GM23338 (cell line): ENCODE measurements at regions not wholly inside any gene's neighbourhood (a gene's known extent, or its start where the extent isn't known, plus 50 kb on each side); places are given as distances from the start of the nearest gene placed in this dataset.

Experiments used
- ATAC-seq: fragments of 200-7000 bp; cut with Tn5 transposase; 3 replicates; pipeline ENCODE4 v1.9.1; 2020
- DNase-seq: peaks from one replicate; pipeline ENCODE4 v3.0.0-alpha.2; 2015; ENCODE audit warnings: low spot score
- H2AFZ ChIP-seq: fragments of 200-600 bp; sonication (generic); 2 replicates; pipeline ENCODE4 v1.8.0; 2016; ENCODE audit warnings: antibody characterized with exemption, mild to moderate bottlenecking, moderate library complexity
- H3F3A ChIP-seq: fragments of 200-600 bp; sonication (generic); replicated peaks from 2 replicates; pipeline ENCODE4 v1.8.0; 2017; ENCODE audit warnings: antibody characterized with exemption, mixed run types, low read depth
- H3K27ac ChIP-seq: fragments of 200-600 bp; sonication (generic); 2 replicates; pipeline ENCODE4 v1.6.1; 2016; ENCODE audit warnings: low read depth
- H3K27me3 ChIP-seq: fragments of 200-600 bp; sonication (generic); 2 replicates; pipeline ENCODE4 v1.8.0; 2016; ENCODE audit warnings: mild to moderate bottlenecking, mixed run types, moderate library complexity; ENCODE audit not compliant: insufficient read depth
- H3K36me3 ChIP-seq: fragments of 200-600 bp; sonication (generic); 2 replicates; pipeline ENCODE4 v1.8.0; 2016; ENCODE audit warnings: mild to moderate bottlenecking; ENCODE audit not compliant: insufficient read depth
- H3K4me1 ChIP-seq: fragments of 200-600 bp; sonication (generic); 2 replicates; pipeline ENCODE4 v1.8.0; 2016; ENCODE audit warnings: mild to moderate bottlenecking, moderate library complexity; ENCODE audit not compliant: insufficient read depth
- H3K4me2 ChIP-seq: fragments of 200-600 bp; sonication (generic); 2 replicates; pipeline ENCODE4 v1.7.1; 2017; ENCODE audit warnings: mixed run types
- H3K4me3 ChIP-seq: fragments of 200-600 bp; sonication (generic); 2 replicates; pipeline ENCODE4 v1.6.1; 2016; ENCODE audit warnings: mixed run types
- H3K79me2 ChIP-seq: fragments of 200-600 bp; sonication (generic); replicated peaks from 2 replicates; pipeline ENCODE4 v1.8.0; 2017; ENCODE audit warnings: mild to moderate bottlenecking; ENCODE audit not compliant: insufficient read depth
- H3K9me2 ChIP-seq: fragments of 200-600 bp; sonication (generic); 2 replicates; pipeline ENCODE4 v1.8.0; 2017; ENCODE audit not compliant: insufficient read depth
- H4K20me1 ChIP-seq: fragments of 200-600 bp; sonication (generic); replicated peaks from 2 replicates; pipeline ENCODE4 v1.8.0; 2017; ENCODE audit warnings: mild to moderate bottlenecking; ENCODE audit not compliant: insufficient read depth
- H3K27ac Mint-ChIP-seq: 2 replicates; pipeline ENCODE4 v1.8.0; 2020; ENCODE audit warnings: inconsistent platforms, mild to moderate bottlenecking, moderate library complexity, mixed read lengths
- H3K27me3 Mint-ChIP-seq: 3 replicates; pipeline ENCODE4 v1.8.0; 2022; ENCODE audit warnings: low read depth, mild to moderate bottlenecking, moderate library complexity, mixed read lengths, inconsistent platforms; ENCODE audit not compliant: insufficient read depth, poor library complexity
- H3K36me3 Mint-ChIP-seq: 3 replicates; pipeline ENCODE4 v1.8.0; 2021; ENCODE audit warnings: low read depth, mild to moderate bottlenecking, inconsistent platforms, moderate library complexity, mixed read lengths
- H3K4me1 Mint-ChIP-seq: 3 replicates; pipeline ENCODE4 v1.8.0; 2020; ENCODE audit warnings: mild to moderate bottlenecking, inconsistent platforms, mixed read lengths
- H3K4me3 Mint-ChIP-seq: 3 replicates; pipeline ENCODE4 v1.8.0; 2021; ENCODE audit warnings: moderate library complexity, mild to moderate bottlenecking, inconsistent platforms, mixed read lengths
- H3K9me3 Mint-ChIP-seq: 3 replicates; pipeline ENCODE4 v1.8.0; 2020; ENCODE audit warnings: moderate library complexity, mild to moderate bottlenecking, inconsistent platforms, mixed read lengths
- CREB1 ChIP-seq: fragments of 250-450 bp; sonication (Bioruptor Pico); IDR thresholded peaks from 2 replicates; pipeline ENCODE4 v1.5.0; 2020; ENCODE audit warnings: low read depth, mild to moderate bottlenecking, moderate library complexity
- EZH2 ChIP-seq: fragments of 200-600 bp; sonication (generic); IDR thresholded peaks from one replicate; pipeline ENCODE4 v1.8.0; 2017; ENCODE audit warnings: antibody characterized with exemption, mild to moderate bottlenecking, low read depth; ENCODE audit not compliant: unreplicated experiment
- EZH2phosphoT487 ChIP-seq: fragments of 200-600 bp; sonication (generic); IDR thresholded peaks from one replicate; pipeline ENCODE4 v1.8.1; 2018; ENCODE audit warnings: antibody characterized with exemption; ENCODE audit not compliant: unreplicated experiment
- JUNB ChIP-seq: IDR thresholded peaks from one replicate; pipeline ENCODE4 v1.6.1; 2016; ENCODE audit warnings: antibody characterized with exemption; ENCODE audit not compliant: unreplicated experiment
- NANOG ChIP-seq: IDR thresholded peaks from 2 replicates; pipeline ENCODE4 v1.6.1; 2016; ENCODE audit warnings: antibody characterized with exemption, borderline replicate concordance
- POLR2AphosphoS5 ChIP-seq: IDR thresholded peaks from 2 replicates; pipeline ENCODE4 v1.6.1; 2016; ENCODE audit warnings: antibody characterized with exemption, low read depth
- STAT1 ChIP-seq: IDR thresholded peaks from one replicate; pipeline ENCODE4 v1.6.1; 2016; ENCODE audit warnings: antibody characterized with exemption; ENCODE audit not compliant: unreplicated experiment
- ZNF114 ChIP-seq: fragments of 250-450 bp; sonication (Bioruptor Pico); IDR thresholded peaks from 2 replicates; pipeline ENCODE4 v1.5.0; 2020; ENCODE audit warnings: mild to moderate bottlenecking, moderate library complexity
- ZNF331 ChIP-seq: fragments of 250-450 bp; sonication (Bioruptor Pico); IDR thresholded peaks from 2 replicates; pipeline ENCODE4 v1.5.0; 2020; ENCODE audit warnings: low read depth, mild to moderate bottlenecking, moderate library complexity
- TF ChIP-seq, protein P1 (sequence below), 2 experiments: fragments of 200-600 bp in 1 of 2; sonication (generic) in 1 of 2; conservative IDR thresholded peaks; 2 replicates each; pipeline versions ENCODE4 v1.5.1 to v1.6.1; 2016 to 2017; ENCODE audit warnings: antibody characterized with exemption in 2 of 2, low read depth in 2 of 2, mild to moderate bottlenecking in 2 of 2, moderate library complexity in 1 of 2
- TF ChIP-seq, protein P2 (sequence below): IDR thresholded peaks from 2 replicates; pipeline ENCODE4 v1.6.1; 2016; ENCODE audit warnings: antibody characterized with exemption
- TF ChIP-seq, protein P3 (sequence below): fragments of 250-450 bp; sonication (Bioruptor Pico); IDR thresholded peaks from 2 replicates; pipeline ENCODE4 v1.5.0; 2020; ENCODE audit warnings: mild to moderate bottlenecking, moderate library complexity
- TF ChIP-seq, protein P4 (sequence below): IDR thresholded peaks from one replicate; pipeline ENCODE4 v1.6.1; 2018; ENCODE audit warnings: antibody characterized with exemption; ENCODE audit not compliant: unreplicated experiment

DNA sequence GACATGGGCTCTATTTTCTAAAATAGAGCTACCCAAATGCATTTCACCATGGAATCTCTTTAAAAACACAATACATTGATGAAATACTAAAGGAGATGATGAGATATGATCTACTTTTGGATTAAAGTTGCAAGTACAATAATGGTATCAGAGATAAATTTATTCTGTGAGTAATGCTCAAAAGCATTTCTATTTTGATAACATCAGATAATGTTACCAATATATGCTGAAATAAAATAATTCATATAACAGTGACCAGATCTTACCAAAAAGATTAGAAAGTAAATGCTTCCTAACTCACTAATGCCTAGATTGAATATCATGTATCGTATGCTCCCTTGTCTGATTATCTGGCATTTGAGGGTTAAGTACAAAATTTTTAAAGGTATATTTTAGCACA is 761.8 kb upstream of the ZNF608 start:
- TF ChIP-seq POLR2AphosphoS5 = no peak
- TF ChIP-seq, protein P1, sequence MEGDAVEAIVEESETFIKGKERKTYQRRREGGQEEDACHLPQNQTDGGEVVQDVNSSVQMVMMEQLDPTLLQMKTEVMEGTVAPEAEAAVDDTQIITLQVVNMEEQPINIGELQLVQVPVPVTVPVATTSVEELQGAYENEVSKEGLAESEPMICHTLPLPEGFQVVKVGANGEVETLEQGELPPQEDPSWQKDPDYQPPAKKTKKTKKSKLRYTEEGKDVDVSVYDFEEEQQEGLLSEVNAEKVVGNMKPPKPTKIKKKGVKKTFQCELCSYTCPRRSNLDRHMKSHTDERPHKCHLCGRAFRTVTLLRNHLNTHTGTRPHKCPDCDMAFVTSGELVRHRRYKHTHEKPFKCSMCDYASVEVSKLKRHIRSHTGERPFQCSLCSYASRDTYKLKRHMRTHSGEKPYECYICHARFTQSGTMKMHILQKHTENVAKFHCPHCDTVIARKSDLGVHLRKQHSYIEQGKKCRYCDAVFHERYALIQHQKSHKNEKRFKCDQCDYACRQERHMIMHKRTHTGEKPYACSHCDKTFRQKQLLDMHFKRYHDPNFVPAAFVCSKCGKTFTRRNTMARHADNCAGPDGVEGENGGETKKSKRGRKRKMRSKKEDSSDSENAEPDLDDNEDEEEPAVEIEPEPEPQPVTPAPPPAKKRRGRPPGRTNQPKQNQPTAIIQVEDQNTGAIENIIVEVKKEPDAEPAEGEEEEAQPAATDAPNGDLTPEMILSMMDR (conservative IDR thresholded peaks at IDR 0.05; ENCODE audit: low read depth in 2 of 2) = no peak
- TF ChIP-seq, protein P2, sequence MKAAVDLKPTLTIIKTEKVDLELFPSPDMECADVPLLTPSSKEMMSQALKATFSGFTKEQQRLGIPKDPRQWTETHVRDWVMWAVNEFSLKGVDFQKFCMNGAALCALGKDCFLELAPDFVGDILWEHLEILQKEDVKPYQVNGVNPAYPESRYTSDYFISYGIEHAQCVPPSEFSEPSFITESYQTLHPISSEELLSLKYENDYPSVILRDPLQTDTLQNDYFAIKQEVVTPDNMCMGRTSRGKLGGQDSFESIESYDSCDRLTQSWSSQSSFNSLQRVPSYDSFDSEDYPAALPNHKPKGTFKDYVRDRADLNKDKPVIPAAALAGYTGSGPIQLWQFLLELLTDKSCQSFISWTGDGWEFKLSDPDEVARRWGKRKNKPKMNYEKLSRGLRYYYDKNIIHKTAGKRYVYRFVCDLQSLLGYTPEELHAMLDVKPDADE = no peak
- TF ChIP-seq, protein P3, sequence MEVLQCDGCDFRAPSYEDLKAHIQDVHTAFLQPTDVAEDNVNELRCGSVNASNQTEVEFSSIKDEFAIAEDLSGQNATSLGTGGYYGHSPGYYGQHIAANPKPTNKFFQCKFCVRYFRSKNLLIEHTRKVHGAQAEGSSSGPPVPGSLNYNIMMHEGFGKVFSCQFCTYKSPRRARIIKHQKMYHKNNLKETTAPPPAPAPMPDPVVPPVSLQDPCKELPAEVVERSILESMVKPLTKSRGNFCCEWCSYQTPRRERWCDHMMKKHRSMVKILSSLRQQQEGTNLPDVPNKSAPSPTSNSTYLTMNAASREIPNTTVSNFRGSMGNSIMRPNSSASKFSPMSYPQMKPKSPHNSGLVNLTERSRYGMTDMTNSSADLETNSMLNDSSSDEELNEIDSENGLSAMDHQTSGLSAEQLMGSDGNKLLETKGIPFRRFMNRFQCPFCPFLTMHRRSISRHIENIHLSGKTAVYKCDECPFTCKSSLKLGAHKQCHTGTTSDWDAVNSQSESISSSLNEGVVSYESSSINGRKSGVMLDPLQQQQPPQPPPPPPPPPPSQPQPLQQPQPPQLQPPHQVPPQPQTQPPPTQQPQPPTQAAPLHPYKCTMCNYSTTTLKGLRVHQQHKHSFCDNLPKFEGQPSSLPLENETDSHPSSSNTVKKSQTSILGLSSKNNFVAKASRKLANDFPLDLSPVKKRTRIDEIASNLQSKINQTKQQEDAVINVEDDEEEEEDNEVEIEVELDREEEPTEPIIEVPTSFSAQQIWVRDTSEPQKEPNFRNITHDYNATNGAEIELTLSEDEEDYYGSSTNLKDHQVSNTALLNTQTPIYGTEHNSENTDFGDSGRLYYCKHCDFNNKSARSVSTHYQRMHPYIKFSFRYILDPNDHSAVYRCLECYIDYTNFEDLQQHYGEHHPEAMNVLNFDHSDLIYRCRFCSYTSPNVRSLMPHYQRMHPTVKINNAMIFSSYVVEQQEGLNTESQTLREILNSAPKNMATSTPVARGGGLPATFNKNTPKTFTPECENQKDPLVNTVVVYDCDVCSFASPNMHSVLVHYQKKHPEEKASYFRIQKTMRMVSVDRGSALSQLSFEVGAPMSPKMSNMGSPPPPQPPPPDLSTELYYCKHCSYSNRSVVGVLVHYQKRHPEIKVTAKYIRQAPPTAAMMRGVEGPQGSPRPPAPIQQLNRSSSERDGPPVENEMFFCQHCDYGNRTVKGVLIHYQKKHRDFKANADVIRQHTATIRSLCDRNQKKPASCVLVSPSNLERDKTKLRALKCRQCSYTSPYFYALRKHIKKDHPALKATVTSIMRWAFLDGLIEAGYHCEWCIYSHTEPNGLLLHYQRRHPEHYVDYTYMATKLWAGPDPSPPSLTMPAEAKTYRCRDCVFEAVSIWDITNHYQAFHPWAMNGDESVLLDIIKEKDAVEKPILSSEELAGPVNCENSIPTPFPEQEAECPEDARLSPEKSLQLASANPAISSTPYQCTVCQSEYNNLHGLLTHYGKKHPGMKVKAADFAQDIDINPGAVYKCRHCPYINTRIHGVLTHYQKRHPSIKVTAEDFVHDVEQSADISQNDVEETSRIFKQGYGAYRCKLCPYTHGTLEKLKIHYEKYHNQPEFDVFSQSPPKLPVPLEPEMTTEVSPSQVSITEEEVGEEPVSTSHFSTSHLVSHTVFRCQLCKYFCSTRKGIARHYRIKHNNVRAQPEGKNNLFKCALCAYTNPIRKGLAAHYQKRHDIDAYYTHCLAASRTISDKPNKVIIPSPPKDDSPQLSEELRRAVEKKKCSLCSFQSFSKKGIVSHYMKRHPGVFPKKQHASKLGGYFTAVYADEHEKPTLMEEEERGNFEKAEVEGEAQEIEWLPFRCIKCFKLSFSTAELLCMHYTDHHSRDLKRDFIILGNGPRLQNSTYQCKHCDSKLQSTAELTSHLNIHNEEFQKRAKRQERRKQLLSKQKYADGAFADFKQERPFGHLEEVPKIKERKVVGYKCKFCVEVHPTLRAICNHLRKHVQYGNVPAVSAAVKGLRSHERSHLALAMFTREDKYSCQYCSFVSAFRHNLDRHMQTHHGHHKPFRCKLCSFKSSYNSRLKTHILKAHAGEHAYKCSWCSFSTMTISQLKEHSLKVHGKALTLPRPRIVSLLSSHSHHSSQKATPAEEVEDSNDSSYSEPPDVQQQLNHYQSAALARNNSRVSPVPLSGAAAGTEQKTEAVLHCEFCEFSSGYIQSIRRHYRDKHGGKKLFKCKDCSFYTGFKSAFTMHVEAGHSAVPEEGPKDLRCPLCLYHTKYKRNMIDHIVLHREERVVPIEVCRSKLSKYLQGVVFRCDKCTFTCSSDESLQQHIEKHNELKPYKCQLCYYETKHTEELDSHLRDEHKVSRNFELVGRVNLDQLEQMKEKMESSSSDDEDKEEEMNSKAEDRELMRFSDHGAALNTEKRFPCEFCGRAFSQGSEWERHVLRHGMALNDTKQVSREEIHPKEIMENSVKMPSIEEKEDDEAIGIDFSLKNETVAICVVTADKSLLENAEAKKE (CRISPR knock-in tag) = no peak
- TF ChIP-seq ZNF331 (CRISPR knock-in tag) = no peak
- TF ChIP-seq, protein P4, sequence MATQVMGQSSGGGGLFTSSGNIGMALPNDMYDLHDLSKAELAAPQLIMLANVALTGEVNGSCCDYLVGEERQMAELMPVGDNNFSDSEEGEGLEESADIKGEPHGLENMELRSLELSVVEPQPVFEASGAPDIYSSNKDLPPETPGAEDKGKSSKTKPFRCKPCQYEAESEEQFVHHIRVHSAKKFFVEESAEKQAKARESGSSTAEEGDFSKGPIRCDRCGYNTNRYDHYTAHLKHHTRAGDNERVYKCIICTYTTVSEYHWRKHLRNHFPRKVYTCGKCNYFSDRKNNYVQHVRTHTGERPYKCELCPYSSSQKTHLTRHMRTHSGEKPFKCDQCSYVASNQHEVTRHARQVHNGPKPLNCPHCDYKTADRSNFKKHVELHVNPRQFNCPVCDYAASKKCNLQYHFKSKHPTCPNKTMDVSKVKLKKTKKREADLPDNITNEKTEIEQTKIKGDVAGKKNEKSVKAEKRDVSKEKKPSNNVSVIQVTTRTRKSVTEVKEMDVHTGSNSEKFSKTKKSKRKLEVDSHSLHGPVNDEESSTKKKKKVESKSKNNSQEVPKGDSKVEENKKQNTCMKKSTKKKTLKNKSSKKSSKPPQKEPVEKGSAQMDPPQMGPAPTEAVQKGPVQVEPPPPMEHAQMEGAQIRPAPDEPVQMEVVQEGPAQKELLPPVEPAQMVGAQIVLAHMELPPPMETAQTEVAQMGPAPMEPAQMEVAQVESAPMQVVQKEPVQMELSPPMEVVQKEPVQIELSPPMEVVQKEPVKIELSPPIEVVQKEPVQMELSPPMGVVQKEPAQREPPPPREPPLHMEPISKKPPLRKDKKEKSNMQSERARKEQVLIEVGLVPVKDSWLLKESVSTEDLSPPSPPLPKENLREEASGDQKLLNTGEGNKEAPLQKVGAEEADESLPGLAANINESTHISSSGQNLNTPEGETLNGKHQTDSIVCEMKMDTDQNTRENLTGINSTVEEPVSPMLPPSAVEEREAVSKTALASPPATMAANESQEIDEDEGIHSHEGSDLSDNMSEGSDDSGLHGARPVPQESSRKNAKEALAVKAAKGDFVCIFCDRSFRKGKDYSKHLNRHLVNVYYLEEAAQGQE = no peak
- TF ChIP-seq ZNF114 = no peak
- TF ChIP-seq EZH2phosphoT487 = no peak
- TF ChIP-seq STAT1 = no peak
- TF ChIP-seq NANOG = no peak
- TF ChIP-seq JUNB = no peak
- no peak for TF ChIP-seq CREB1
- no peak for TF ChIP-seq EZH2
- Mint-ChIP-seq H3K4me1 (peaks cover 8% of the 10 kb centered on the region; the same call in 1 of the 3 replicates), H3K4me3 (no peak overlapping the region), H3K27me3 (peaks cover 2% of the 10 kb centered on the region), H3K27ac (no peak overlapping the region), H3K36me3 (no peaks in the 10 kb centered on the region; the same call in 2 of the 3 replicates), H3K9me3 (peaks cover 3% of the 10 kb centered on the region; the same call in 2 of the 3 replicates)
- H4K20me1 ChIP-seq = no peaks in the 10 kb centered on the region
- H3K4me2 ChIP-seq = no peak overlapping the region
- DNase-seq (no peak), ATAC-seq (no peak)
- no peak overlapping the region for H2AFZ ChIP-seq
- no peaks in the 10 kb centered on the region for H3K9me2 ChIP-seq
- H3F3A ChIP-seq = no peaks in the 10 kb centered on the region
- H3K27ac ChIP-seq = no peak overlapping the region
- peaks cover 12% of the 10 kb centered on the region; the same call in 1 of the 2 replicates for H3K4me1 ChIP-seq
- H3K4me3 ChIP-seq = no peak overlapping the region
- H3K79me2 ChIP-seq = no peaks in the 10 kb centered on the region
- H3K36me3 ChIP-seq = no peaks in the 10 kb centered on the region
- no peaks in the 10 kb centered on the region for H3K27me3 ChIP-seq
